Left lung (tissue), 4 donors: ENCODE measurements at regions not wholly inside any gene's neighbourhood (a gene's known extent, or its start where the extent isn't known, plus 50 kb on each side); places are given as distances from the start of the nearest gene placed in this dataset.

Experiments used
- ATAC-seq: fragments of 200-7000 bp; cut with Tn5 transposase; one replicate; pipeline ENCODE4 v1.9.1; 2020; ENCODE audit warnings: moderate library complexity
- DNase-seq, 4 donors: peaks; one replicate each; pipeline ENCODE4 v3.0.0-alpha.2; 2013 to 2020
- H3K27ac ChIP-seq, 2 donors: fragments of 200-600 bp; sonication (generic) in 1 of 2; one replicate each; pipeline versions ENCODE4 v1.5.0 to v1.8.0; 2020 to 2021
- H3K27me3 ChIP-seq, 2 donors: fragments of 200-600 bp; sonication (generic) in 1 of 2; one replicate each; pipeline versions ENCODE4 v1.5.0 to v1.8.0; 2020 to 2021
- H3K36me3 ChIP-seq, 2 donors: fragments of 200-600 bp; sonication (generic) in 1 of 2; one replicate each; pipeline versions ENCODE4 v1.5.0 to v1.8.0; 2020 to 2021
- H3K4me1 ChIP-seq, 2 donors: fragments of 200-600 bp; one replicate each; pipeline ENCODE4 v1.8.0; 2021
- H3K4me3 ChIP-seq, 2 donors: fragments of 200-600 bp; sonication (generic) in 1 of 2; one replicate each; pipeline versions ENCODE4 v1.5.0 to v1.8.0; 2020 to 2021; ENCODE audit warnings: mild to moderate bottlenecking in 1 of 2
- H3K9me3 ChIP-seq, 2 donors: fragments of 200-600 bp; sonication (generic) in 1 of 2; one replicate each; pipeline versions ENCODE4 v1.5.0 to v1.8.0; 2020 to 2021
- CTCF ChIP-seq, 2 donors: fragments of 200-600 bp; sonication (generic) in 1 of 2; IDR thresholded peaks; one replicate each; pipeline versions ENCODE4 v1.5.0 to v1.8.0; 2021; ENCODE audit warnings: antibody characterized with exemption in 2 of 2
- intact Hi-C, 2 donors: fragments of 100-400 bp; cut with DNase I; formaldehyde crosslinking; loops; one replicate each; pipeline versions ENCODE4 v1.11.2 to v1.14.2; 2022
- donor health status: DM: no; HTN: yes; CAD: no.
- donor health status: DM: no; HTN: no; CAD: no.

- H3K27me3 ChIP-seq: no peaks in the 10 kb centered on the region
- H3K4me1 ChIP-seq: no peaks in the 10 kb centered on the region
- no peaks in the 10 kb centered on the region for H3K9me3 ChIP-seq
- intact Hi-C loops: no loop called here
- peak in 1 of 4 donors; percentile 39 for DNase-seq
- no peak for ATAC-seq
- no peak for TF ChIP-seq CTCF (IDR thresholded peaks at IDR 0.05)
- H3K27ac ChIP-seq: no peak overlapping the region
- no peaks in the 10 kb centered on the region for H3K36me3 ChIP-seq
- H3K4me3 ChIP-seq: no peak overlapping the region
Measured at GRCh38 chr13:108526286-108526685, 103.1 kb upstream of the MYO16 start.

- no peaks in the 10 kb centered on the region for H3K27me3 ChIP-seq
- no peak overlapping the region for H3K27ac ChIP-seq
- no peak for TF ChIP-seq CTCF (IDR thresholded peaks at IDR 0.05)
- intact Hi-C loops: no loop called here
- H3K4me3 ChIP-seq: no peak overlapping the region
- no peaks in the 10 kb centered on the region for H3K4me1 ChIP-seq
- ATAC-seq (no peak), DNase-seq (no peak)
- H3K9me3 ChIP-seq: no peaks in the 10 kb centered on the region
- no peaks in the 10 kb centered on the region for H3K36me3 ChIP-seq
Measured at GRCh38 chr13:108527844-108528243, 101.6 kb upstream of the MYO16 start.

DNA sequence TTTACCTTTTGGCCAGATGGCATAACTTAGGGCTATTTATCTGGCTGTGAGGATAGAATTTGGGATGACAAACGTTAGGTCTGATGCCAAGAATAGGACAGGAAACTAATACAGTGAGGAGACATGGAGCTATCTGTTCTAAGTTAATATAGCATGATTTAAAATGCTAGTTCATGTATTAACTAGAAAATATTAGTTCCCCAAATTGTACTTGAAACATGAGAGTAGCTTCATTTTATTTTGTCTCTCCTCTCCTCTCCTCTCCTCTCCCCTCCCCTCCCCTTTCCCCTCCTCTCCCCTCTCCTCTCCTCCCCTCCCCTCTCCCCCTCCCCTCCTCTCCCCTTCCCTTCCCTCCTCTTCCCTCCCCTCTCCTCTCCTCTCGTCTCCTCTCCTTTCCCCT, 101.1 kb upstream of the MYO16 start:
- Histone ChIP-seq H3K4me3 (no peak overlapping the region), H3K4me1 (no peaks in the 10 kb centered on the region), H3K27ac (no peak overlapping the region), H3K36me3 (no peaks in the 10 kb centered on the region), H3K27me3 (no peaks in the 10 kb centered on the region), H3K9me3 (no peaks in the 10 kb centered on the region)
- ATAC-seq (no peak), DNase-seq (no peak)
- intact Hi-C loops: no loop called here
- no peak for TF ChIP-seq CTCF (IDR thresholded peaks at IDR 0.05)

GRCh38 chr13:108533842-108534241, 95.6 kb upstream of the MYO16 start:
- no peak for TF ChIP-seq CTCF (IDR thresholded peaks at IDR 0.05)
- Histone ChIP-seq H3K9me3 (no peaks in the 10 kb centered on the region), H3K4me1 (no peaks in the 10 kb centered on the region), H3K27ac (peak overlapping the region; percentile 27 to 42), H3K4me3 (no peak overlapping the region), H3K27me3 (no peaks in the 10 kb centered on the region), H3K36me3 (no peaks in the 10 kb centered on the region)
- intact Hi-C loops: no loop called here
- DNase-seq: no peak
- ATAC-seq: peak; percentile 58

DNA sequence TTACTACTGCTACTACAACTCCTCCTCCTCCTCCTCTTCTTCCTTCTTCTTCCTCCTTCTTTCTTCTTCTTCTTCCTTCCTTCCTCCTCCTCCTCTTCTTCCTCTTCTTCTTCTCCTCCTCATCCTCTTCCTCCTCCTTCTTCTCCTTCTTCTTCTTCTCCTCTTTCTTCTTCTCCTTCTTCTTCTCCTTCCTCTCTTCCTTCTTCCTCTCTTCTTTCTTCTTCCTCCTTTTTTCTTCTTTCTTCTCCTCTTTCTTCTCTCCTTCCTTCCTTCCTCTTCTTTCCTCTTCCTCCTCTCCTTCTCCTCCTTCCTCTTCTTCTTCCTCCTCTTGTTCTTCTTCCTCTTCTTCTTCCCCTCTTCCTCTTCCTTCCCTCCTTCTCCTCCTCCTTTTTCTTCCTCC, 94.7 kb upstream of the MYO16 start:
- no peak for TF ChIP-seq CTCF (IDR thresholded peaks at IDR 0.05)
- Histone ChIP-seq H3K36me3 (no peaks in the 10 kb centered on the region), H3K9me3 (no peaks in the 10 kb centered on the region), H3K4me3 (no peak overlapping the region), H3K27me3 (no peaks in the 10 kb centered on the region), H3K4me1 (no peaks in the 10 kb centered on the region), H3K27ac (no peak overlapping the region)
- no peak for ATAC-seq
- no peak for DNase-seq
- intact Hi-C loops: no loop called here
